Common myeloid progenitor, CD34-positive (primary cell): ENCODE measurements at regions not wholly inside any gene's neighbourhood (a gene's known extent, or its start where the extent isn't known, plus 50 kb on each side); places are given as distances from the start of the nearest gene placed in this dataset.

Source experiments
- CTCF ChIA-PET: fragments of 350-600 bp; sonication (Branson Sonifier 250); formaldehyde crosslinking; loops from one replicate; lab custom pipeline; 2021; ENCODE audit warnings: antibody characterized with exemption; lab: Charles Lee
- POLR2A ChIA-PET: fragments of 350-600 bp; sonication (Branson Sonifier 250); formaldehyde crosslinking; loops from one replicate; lab custom pipeline; 2021; ENCODE audit warnings: antibody characterized with exemption; lab: Charles Lee
- DNase-seq, 3 donors: peaks; one replicate each; pipeline versions ENCODE4 v3.0.0 to v3.0.0-alpha.2; 2013
- H3K27ac ChIP-seq, 2 experiments: 1 replicate in 1 of 2; 2 replicates in 1 of 2; pipeline ENCODE4 v1.7.0; 2013; ENCODE audit warnings: inconsistent platforms in 2 of 2, low read length in 2 of 2, mild to moderate bottlenecking in 2 of 2, low read depth in 1 of 2, moderate library complexity in 1 of 2; ENCODE audit not compliant: severe bottlenecking in 2 of 2, insufficient read depth in 1 of 2, poor library complexity in 1 of 2
- H3K27me3 ChIP-seq, 5 experiments: replicated peaks in 2 of 5; 1 replicate in 3 of 5; 2 replicates in 2 of 5; pipeline versions ENCODE4 v1.6.1 to v1.7.0; 2013; ENCODE audit warnings: low read length in 4 of 5, mild to moderate bottlenecking in 2 of 5, moderate library complexity in 2 of 5, inconsistent platforms in 1 of 5; ENCODE audit not compliant: insufficient read depth in 5 of 5, control insufficient read depth in 4 of 5
- H3K36me3 ChIP-seq, 4 experiments: 1 replicate in 2 of 4; 2 replicates in 2 of 4; pipeline versions ENCODE4 v1.6.1 to v1.7.0; 2013; ENCODE audit warnings: low read length in 3 of 4, control low read depth in 1 of 4, mild to moderate bottlenecking in 1 of 4; ENCODE audit not compliant: control insufficient read depth in 4 of 4, insufficient read depth in 4 of 4
- H3K4me1 ChIP-seq, 4 experiments: 1 replicate in 3 of 4; 2 replicates in 1 of 4; pipeline versions ENCODE4 v1.6.1 to v1.7.1; 2013; ENCODE audit warnings: low read length in 3 of 4, mild to moderate bottlenecking in 3 of 4, control low read depth in 1 of 4, inconsistent platforms in 1 of 4, moderate library complexity in 1 of 4; ENCODE audit not compliant: control insufficient read depth in 4 of 4, insufficient read depth in 4 of 4; ENCODE audit errors: control extremely low read depth in 1 of 4
- H3K4me3 ChIP-seq, 7 experiments: 1 replicate in 4 of 7; 2 replicates in 3 of 7; pipeline versions ENCODE4 v1.5.1 to v1.7.0; 2013; ENCODE audit warnings: mild to moderate bottlenecking in 7 of 7, low read length in 6 of 7, moderate library complexity in 6 of 7, inconsistent platforms in 2 of 7, low read depth in 2 of 7, control low read depth in 1 of 7; ENCODE audit not compliant: insufficient read depth in 4 of 7, control insufficient read depth in 1 of 7; ENCODE audit errors: extremely low read depth in 1 of 7
- H3K9me3 ChIP-seq, 5 experiments: 1 replicate in 4 of 5; 2 replicates in 1 of 5; pipeline versions ENCODE4 v1.6.1 to v1.7.1; 2013; ENCODE audit warnings: low read length in 4 of 5, mild to moderate bottlenecking in 2 of 5, inconsistent platforms in 1 of 5, low read depth in 1 of 5, moderate library complexity in 1 of 5; ENCODE audit not compliant: control insufficient read depth in 4 of 5, insufficient read depth in 2 of 5; ENCODE audit errors: control extremely low read depth in 1 of 5
- WGBS: methylation state at CpG from one replicate; pipeline ENCODE4 v1.1.5; 2013; ENCODE audit not compliant: insufficient coverage; 5-methylcytosine and 5-hydroxymethylcytosine counted together

GRCh38 chr4:57374866-57375595 lies 264.8 kb upstream of the IGFBP7 start:
- no peaks in the 10 kb centered on the region for H3K36me3 ChIP-seq
- CTCF ChIA-PET = interaction anchor here (1.4 kb wide), 1 partner anchor 8 kb away, joined by 3 read pairs; no protein-coding TSS in a partner anchor
- H3K27me3 ChIP-seq = peaks cover 0 to 5% (median 0%) of the 10 kb centered on the region in 5 experiments
- H3K4me1 ChIP-seq = no peaks in the 10 kb centered on the region
- POLR2A ChIA-PET = no interaction called here
- H3K4me3 ChIP-seq = no peak overlapping the region
- 100% methylated on average over 1 of the region's 1 CpG for WGBS
- no peak for DNase-seq
- H3K9me3 ChIP-seq = peaks cover 0 to 4% (median 0%) of the 10 kb centered on the region in 5 experiments
- H3K27ac ChIP-seq = no peak overlapping the region

GRCh38 chr4:57373991-57374390 lies 263.8 kb upstream of the IGFBP7 start:
- ChIA-PET POLR2A (no interaction called here), CTCF (interaction anchor here (1.4 kb wide), 1 partner anchor 7 kb away, joined by 3 read pairs; no protein-coding TSS in a partner anchor)
- WGBS = 89% methylated on average over 1 of the region's 1 CpG
- Histone ChIP-seq H3K4me3 (no peak overlapping the region), H3K36me3 (no peaks in the 10 kb centered on the region), H3K27ac (no peak overlapping the region), H3K9me3 (peaks cover 0 to 4% (median 0%) of the 10 kb centered on the region in 5 experiments), H3K27me3 (peaks cover 0 to 5% (median 0%) of the 10 kb centered on the region in 5 experiments), H3K4me1 (no peaks in the 10 kb centered on the region)
- no peak for DNase-seq

- WGBS = 97% methylated on average over 4 of the region's 4 CpGs
- DNase-seq = no peak
- Histone ChIP-seq H3K27ac (no peak overlapping the region), H3K36me3 (no peaks in the 10 kb centered on the region), H3K27me3 (peaks cover 0 to 5% (median 0%) of the 10 kb centered on the region in 5 experiments), H3K4me3 (no peak overlapping the region), H3K9me3 (peaks cover 0 to 4% (median 0%) of the 10 kb centered on the region in 5 experiments), H3K4me1 (no peaks in the 10 kb centered on the region)
- POLR2A ChIA-PET = no interaction called here
- CTCF ChIA-PET = no interaction called here
Measured at GRCh38 chr4:57371671-57372070, 261.5 kb upstream of the IGFBP7 start.

GRCh38 chr4:57370691-57371090 lies 260.5 kb upstream of the IGFBP7 start:
- Histone ChIP-seq H3K27me3 (peaks cover 0 to 5% (median 0%) of the 10 kb centered on the region in 5 experiments), H3K9me3 (peaks cover 0 to 1% (median 0%) of the 10 kb centered on the region in 5 experiments), H3K36me3 (no peaks in the 10 kb centered on the region), H3K4me1 (no peaks in the 10 kb centered on the region), H3K27ac (no peak overlapping the region), H3K4me3 (no peak overlapping the region)
- ChIA-PET POLR2A (no interaction called here), CTCF (no interaction called here)
- no peak for DNase-seq
- no CpG with 5 or more reads among the region's 3 CpGs for WGBS

- no CpG with 5 or more reads among the region's 1 CpG for whole genome bisulfite sequencing
- DNase-seq = no peak
- Histone ChIP-seq H3K27ac (no peak overlapping the region), H3K4me1 (no peaks in the 10 kb centered on the region), H3K4me3 (no peak overlapping the region), H3K9me3 (peaks cover 0 to 1% (median 0%) of the 10 kb centered on the region in 5 experiments), H3K27me3 (peaks cover 0 to 5% (median 0%) of the 10 kb centered on the region in 5 experiments), H3K36me3 (no peaks in the 10 kb centered on the region)
- POLR2A ChIA-PET = no interaction called here
- CTCF ChIA-PET = interaction anchor here (1.5 kb wide), 1 partner anchor 26 kb away, joined by 4 read pairs; no protein-coding TSS in a partner anchor
Measured at GRCh38 chr4:57369446-57369845, 259.3 kb upstream of the IGFBP7 start.

- H3K4me1 ChIP-seq = no peaks in the 10 kb centered on the region
- H3K4me3 ChIP-seq = no peak overlapping the region
- ChIA-PET CTCF (no interaction called here), POLR2A (no interaction called here)
- peaks cover 0 to 1% (median 0%) of the 10 kb centered on the region in 5 experiments for H3K9me3 ChIP-seq
- DNase-seq = no peak
- H3K27ac ChIP-seq = no peak overlapping the region
- no CpG with 5 or more reads among the region's 1 CpG for WGBS
- H3K27me3 ChIP-seq = no peaks in the 10 kb centered on the region
- H3K36me3 ChIP-seq = no peaks in the 10 kb centered on the region
Measured at GRCh38 chr4:57364255-57364654, 254.1 kb upstream of the IGFBP7 start.

GRCh38 chr4:57363346-57363745 lies 253.2 kb upstream of the IGFBP7 start:
- no peak overlapping the region for H3K4me3 ChIP-seq
- ChIA-PET CTCF (no interaction called here), POLR2A (no interaction called here)
- H3K9me3 ChIP-seq = peaks cover 0 to 1% (median 0%) of the 10 kb centered on the region in 5 experiments
- DNase-seq = no peak
- no peaks in the 10 kb centered on the region for H3K27me3 ChIP-seq
- H3K36me3 ChIP-seq = no peaks in the 10 kb centered on the region
- no peaks in the 10 kb centered on the region for H3K4me1 ChIP-seq
- 88% methylated on average over 1 of the region's 1 CpG for WGBS
- no peak overlapping the region for H3K27ac ChIP-seq
